Karpas-422 (cell line): ENCODE measurements at regions not wholly inside any gene's neighbourhood (a gene's known extent, or its start where the extent isn't known, plus 50 kb on each side); places are given as distances from the start of the nearest gene placed in this dataset.

Source experiments
- DNase-seq: peaks from one replicate; pipeline ENCODE4 v3.0.0-alpha.2; 2015
- H2AFZ ChIP-seq: fragments of 200-600 bp; sonication (generic); 2 replicates; pipeline ENCODE4 v1.6.1; 2014; ENCODE audit warnings: antibody characterized with exemption, low read length, mixed read lengths
- H3K27ac ChIP-seq: fragments of 200-600 bp; sonication (generic); 2 replicates; pipeline ENCODE4 v1.5.1; 2014; ENCODE audit warnings: mild to moderate bottlenecking, low read length, moderate library complexity
- H3K27me3 ChIP-seq: fragments of 200-600 bp; sonication (generic); 2 replicates; pipeline ENCODE4 v1.6.1; 2014; ENCODE audit warnings: low read length, mixed read lengths
- H3K36me3 ChIP-seq: fragments of 200-600 bp; sonication (generic); 2 replicates; pipeline ENCODE4 v1.6.1; 2014; ENCODE audit warnings: low read length, mixed read lengths; ENCODE audit not compliant: insufficient read depth
- H3K4me1 ChIP-seq: fragments of 200-600 bp; sonication (generic); 2 replicates; pipeline ENCODE4 v1.6.1; 2014; ENCODE audit warnings: mild to moderate bottlenecking, low read length, mixed read lengths
- H3K4me2 ChIP-seq: fragments of 200-600 bp; sonication (generic); 2 replicates; pipeline ENCODE4 v1.6.1; 2014; ENCODE audit warnings: low read length, low read depth, mild to moderate bottlenecking; ENCODE audit not compliant: poor library complexity, severe bottlenecking
- H3K4me3 ChIP-seq: fragments of 200-600 bp; sonication (generic); 2 replicates; pipeline ENCODE4 v1.5.1; 2014; ENCODE audit warnings: mild to moderate bottlenecking, antibody characterized with exemption, low read length, mixed read lengths
- H3K79me2 ChIP-seq: fragments of 200-600 bp; sonication (generic); 2 replicates; pipeline ENCODE4 v1.6.1; 2014; ENCODE audit warnings: mild to moderate bottlenecking, low read length, mixed read lengths
- H3K9ac ChIP-seq: fragments of 200-600 bp; sonication (generic); 2 replicates; pipeline ENCODE4 v1.6.0; 2014; ENCODE audit warnings: low read length
- H3K9me2 ChIP-seq: fragments of 200-600 bp; sonication (generic), shearing (Covaris generic); replicated peaks from 2 replicates; pipeline ENCODE4 v1.6.0; 2014; ENCODE audit warnings: mild to moderate bottlenecking, low read length, moderate library complexity; ENCODE audit not compliant: insufficient read depth
- H3K9me3 ChIP-seq: fragments of 300-700, 200-600 bp; sonication (generic); 2 replicates; pipeline ENCODE4 v1.6.1; 2014; ENCODE audit warnings: low read length, mixed read lengths
- H4K20me1 ChIP-seq: fragments of 200-600 bp; sonication (generic); 2 replicates; pipeline ENCODE4 v1.6.1; 2014; ENCODE audit warnings: mild to moderate bottlenecking, antibody characterized with exemption, low read length, low read depth; ENCODE audit not compliant: insufficient read depth

DNA sequence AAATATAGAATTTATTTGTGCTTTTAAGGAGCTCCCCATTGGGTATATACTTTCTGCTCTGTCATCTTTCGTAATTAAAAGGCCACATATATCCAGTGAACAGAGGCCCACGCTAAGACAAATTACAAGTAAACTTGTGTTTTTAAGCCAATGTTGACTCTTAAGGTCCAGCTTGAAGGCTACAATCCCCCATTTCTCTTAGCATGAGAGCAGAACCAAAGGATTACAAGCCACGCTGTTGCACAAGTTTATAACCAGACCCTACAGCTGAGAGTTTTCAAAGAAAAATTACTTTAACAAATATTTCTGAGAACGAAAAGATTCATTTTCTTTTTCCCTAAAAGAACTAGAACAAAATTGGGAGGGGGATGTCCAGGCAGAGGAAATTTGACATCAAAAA, 471.0 kb downstream of the TXNL1 start:
- Histone ChIP-seq H3K9me3 (no peaks in the 10 kb centered on the region), H4K20me1 (no peaks in the 10 kb centered on the region), H3K9me2 (no peaks in the 10 kb centered on the region), H3K79me2 (no peaks in the 10 kb centered on the region), H3K27ac (no peak overlapping the region), H3K4me2 (no peak overlapping the region), H3K36me3 (no peaks in the 10 kb centered on the region), H3K4me1 (no peaks in the 10 kb centered on the region), H3K9ac (no peak overlapping the region), H3K27me3 (no peaks in the 10 kb centered on the region), H2AFZ (no peak overlapping the region), H3K4me3 (no peak overlapping the region)
- DNase-seq = no peak

DNA sequence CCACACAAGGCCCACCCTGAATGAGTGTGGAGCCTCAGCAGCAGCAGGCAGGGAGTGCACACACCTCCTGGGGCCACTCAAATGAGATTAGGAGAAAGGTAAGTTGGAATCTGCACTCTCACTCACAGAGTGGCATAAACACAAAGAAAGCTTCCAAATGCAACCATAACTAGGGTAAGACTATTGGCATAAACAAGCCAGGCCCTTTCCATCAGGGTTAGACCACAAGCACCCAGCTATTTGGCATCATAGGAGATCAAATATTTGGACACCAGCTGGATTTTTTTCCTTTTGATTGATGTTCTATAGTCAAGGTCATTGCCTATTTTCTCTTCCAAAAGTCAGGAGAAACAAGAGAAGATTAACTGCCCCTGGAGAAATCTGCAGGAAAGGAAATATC, 471.5 kb downstream of the TXNL1 start:
- DNase-seq = no peak
- H3K9me3 ChIP-seq = no peaks in the 10 kb centered on the region

DNA sequence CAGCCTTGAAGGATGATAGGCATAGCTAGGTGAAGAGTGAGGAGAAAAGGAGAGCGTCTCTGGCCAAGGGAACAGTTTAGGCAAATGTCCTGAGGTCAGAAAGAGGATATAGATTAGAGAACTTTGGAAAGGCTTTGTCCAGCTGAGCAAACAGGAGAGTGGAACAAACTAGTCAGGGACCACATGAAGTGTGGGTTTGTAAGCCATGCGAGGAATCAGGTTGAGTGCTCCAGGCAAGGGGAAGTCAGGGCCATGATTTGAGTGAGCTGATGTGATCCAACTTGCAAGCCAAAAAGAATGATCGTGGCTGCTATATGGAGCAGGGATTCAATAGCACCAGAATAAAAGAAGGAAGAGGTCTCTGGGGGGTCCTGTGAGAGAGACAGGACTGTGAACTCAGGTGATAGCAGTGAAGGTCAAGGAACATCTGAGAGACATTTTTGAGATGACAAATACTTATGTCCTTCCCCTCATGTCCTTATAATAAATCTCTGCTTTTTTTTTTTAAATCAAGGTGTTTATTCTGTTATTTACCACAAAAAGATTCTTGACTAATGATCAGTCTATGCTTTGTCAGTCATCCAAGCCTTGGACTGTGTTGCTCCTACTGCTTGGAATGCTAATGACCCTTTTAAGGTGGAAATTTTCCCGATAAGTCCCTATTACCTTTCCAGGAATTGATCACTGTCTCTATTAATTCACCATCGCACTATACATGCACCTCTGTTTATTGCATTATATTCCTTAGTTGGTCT, 472.6 kb downstream of the TXNL1 start:
- H3K4me1 ChIP-seq = no peaks in the 10 kb centered on the region
- no peak overlapping the region for H3K9ac ChIP-seq
- no peak overlapping the region for H3K27ac ChIP-seq
- H3K79me2 ChIP-seq = no peaks in the 10 kb centered on the region
- H3K4me2 ChIP-seq = no peak overlapping the region
- no peak for DNase-seq
- no peaks in the 10 kb centered on the region for H3K9me3 ChIP-seq
- no peaks in the 10 kb centered on the region for H3K9me2 ChIP-seq
- no peak overlapping the region for H2AFZ ChIP-seq
- no peaks in the 10 kb centered on the region for H4K20me1 ChIP-seq
- H3K36me3 ChIP-seq = no peaks in the 10 kb centered on the region
- no peak overlapping the region for H3K4me3 ChIP-seq
- no peaks in the 10 kb centered on the region for H3K27me3 ChIP-seq

More for the DNA sequence above, 471.5 kb downstream of the TXNL1 start:
- H3K9ac ChIP-seq = no peak overlapping the region
- no peaks in the 10 kb centered on the region for H4K20me1 ChIP-seq
- H3K4me1 ChIP-seq = no peaks in the 10 kb centered on the region
- H3K4me2 ChIP-seq = no peak overlapping the region
- H3K27me3 ChIP-seq = no peaks in the 10 kb centered on the region
- no peaks in the 10 kb centered on the region for H3K9me2 ChIP-seq
- H3K36me3 ChIP-seq = no peaks in the 10 kb centered on the region
- no peak overlapping the region for H2AFZ ChIP-seq
- H3K79me2 ChIP-seq = no peaks in the 10 kb centered on the region
- no peak overlapping the region for H3K27ac ChIP-seq
- no peak overlapping the region for H3K4me3 ChIP-seq

DNA sequence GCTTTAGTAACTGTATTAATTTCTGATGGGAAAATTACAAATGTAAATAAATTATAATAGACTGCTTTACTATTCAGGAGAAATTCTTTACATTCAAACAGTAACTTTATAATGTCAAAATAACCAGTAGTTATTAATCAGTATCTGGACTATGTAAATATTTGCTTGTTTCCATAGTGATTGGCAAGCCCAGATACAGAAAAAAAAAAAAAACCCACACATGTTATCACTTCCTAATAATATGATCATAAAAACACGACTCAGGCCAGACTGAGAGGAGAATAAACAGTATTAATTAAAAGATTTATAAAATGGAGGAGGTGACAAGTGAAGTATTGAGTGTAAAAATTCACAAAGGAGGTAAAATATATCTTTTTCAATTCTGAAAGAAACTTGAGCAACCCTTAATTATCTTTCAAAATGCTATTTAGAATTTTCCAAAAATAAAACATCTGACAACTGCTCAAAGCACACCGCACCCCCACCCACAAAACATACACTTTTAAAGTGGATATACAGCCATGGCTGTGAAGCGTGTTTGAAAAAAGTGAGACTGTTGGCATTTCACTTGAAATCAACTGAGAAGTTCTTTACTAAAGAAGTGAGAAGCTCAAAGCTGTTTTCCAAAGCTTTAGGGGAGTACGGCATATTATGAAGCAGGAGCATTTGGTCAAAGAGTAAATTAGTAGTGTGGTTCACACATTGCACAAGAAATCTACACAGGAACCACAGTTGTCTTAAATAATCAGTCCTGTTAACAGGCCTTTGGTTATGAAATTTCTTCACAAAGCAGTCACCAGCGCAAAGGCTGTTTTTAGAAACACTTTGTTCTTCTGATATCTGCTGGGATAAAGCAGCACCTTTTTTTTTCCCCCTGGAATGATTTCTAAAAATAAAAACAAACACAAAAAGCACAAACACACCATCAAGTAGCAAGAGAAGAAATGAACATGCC, 475.8 kb downstream of the TXNL1 start:
- no peaks in the 10 kb centered on the region for H4K20me1 ChIP-seq
- H3K36me3 ChIP-seq = no peaks in the 10 kb centered on the region
- H3K79me2 ChIP-seq = no peaks in the 10 kb centered on the region
- no peak overlapping the region for H3K4me3 ChIP-seq
- H3K27me3 ChIP-seq = no peaks in the 10 kb centered on the region
- H2AFZ ChIP-seq = no peak overlapping the region
- DNase-seq = no peak
- no peak overlapping the region for H3K4me2 ChIP-seq
- no peaks in the 10 kb centered on the region for H3K9me2 ChIP-seq
- no peaks in the 10 kb centered on the region for H3K4me1 ChIP-seq
- no peaks in the 10 kb centered on the region for H3K9me3 ChIP-seq
- no peak overlapping the region for H3K27ac ChIP-seq
- no peak overlapping the region for H3K9ac ChIP-seq

DNA sequence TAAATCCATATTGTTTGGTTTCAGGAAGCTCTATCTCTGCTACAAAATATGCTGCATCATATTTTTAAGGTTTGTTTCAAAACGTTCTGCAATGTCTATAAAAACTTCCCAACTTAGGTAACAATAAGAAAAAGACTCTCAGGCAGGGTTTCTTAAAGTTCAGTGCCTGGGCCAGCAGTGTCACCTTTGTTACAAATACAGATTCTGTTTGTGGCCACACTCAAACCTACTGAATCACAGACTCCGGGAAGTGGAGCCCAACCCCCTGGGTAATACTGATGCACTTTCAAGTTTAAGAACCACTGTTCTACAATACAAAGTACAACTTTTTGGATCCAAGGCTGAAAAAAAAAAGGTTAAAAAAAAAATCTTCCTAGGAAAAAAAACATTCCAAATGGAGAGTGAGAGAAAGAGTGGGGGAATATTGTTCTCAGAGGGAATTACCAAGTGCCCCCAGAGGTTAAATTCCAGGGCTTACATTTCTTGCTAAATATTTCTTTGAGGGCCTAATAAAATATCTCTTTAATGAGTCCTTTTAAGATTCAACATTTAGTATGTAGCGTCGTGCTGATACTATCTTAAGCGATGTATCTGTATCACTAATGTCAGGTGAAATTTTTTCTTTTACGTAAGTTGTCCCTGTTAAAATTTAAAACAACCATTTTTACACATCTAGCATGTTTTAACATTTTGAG, 476.7 kb downstream of the TXNL1 start:
- Histone ChIP-seq H3K36me3 (no peaks in the 10 kb centered on the region), H3K79me2 (no peaks in the 10 kb centered on the region), H3K9me2 (no peaks in the 10 kb centered on the region), H4K20me1 (no peaks in the 10 kb centered on the region), H3K9ac (no peak overlapping the region), H3K4me1 (no peaks in the 10 kb centered on the region), H2AFZ (no peak overlapping the region), H3K4me3 (no peak overlapping the region), H3K4me2 (no peak overlapping the region), H3K27ac (no peak overlapping the region), H3K27me3 (no peaks in the 10 kb centered on the region), H3K9me3 (no peaks in the 10 kb centered on the region)
- no peak for DNase-seq

DNA sequence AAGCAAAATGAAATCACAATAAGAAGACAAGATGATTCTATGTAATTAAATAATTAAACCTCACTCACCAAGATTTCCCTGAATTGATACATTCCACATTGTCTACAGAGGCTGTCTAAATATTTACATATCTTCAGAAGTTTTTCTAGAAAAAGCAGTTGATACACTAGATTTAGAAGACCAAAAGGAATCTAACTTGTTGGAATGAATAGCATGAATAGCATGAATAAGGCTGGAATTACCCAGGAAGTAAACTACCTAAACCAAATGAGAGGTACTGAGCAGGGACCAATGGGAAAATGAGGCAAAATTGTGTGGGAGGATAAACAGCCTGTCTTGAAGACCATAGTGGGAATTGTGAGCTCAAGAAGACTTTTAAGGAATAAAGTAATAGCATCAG, 479.7 kb downstream of the TXNL1 start:
- H3K9me2 ChIP-seq = no peaks in the 10 kb centered on the region
- H3K4me1 ChIP-seq = no peaks in the 10 kb centered on the region
- no peak overlapping the region for H3K9ac ChIP-seq
- no peak overlapping the region for H3K4me3 ChIP-seq
- H3K4me2 ChIP-seq = no peak overlapping the region
- no peak for DNase-seq
- H4K20me1 ChIP-seq = no peaks in the 10 kb centered on the region
- H3K27me3 ChIP-seq = no peaks in the 10 kb centered on the region
- no peaks in the 10 kb centered on the region for H3K9me3 ChIP-seq
- no peak overlapping the region for H3K27ac ChIP-seq
- no peaks in the 10 kb centered on the region for H3K79me2 ChIP-seq
- no peak overlapping the region for H2AFZ ChIP-seq
- no peaks in the 10 kb centered on the region for H3K36me3 ChIP-seq

DNA sequence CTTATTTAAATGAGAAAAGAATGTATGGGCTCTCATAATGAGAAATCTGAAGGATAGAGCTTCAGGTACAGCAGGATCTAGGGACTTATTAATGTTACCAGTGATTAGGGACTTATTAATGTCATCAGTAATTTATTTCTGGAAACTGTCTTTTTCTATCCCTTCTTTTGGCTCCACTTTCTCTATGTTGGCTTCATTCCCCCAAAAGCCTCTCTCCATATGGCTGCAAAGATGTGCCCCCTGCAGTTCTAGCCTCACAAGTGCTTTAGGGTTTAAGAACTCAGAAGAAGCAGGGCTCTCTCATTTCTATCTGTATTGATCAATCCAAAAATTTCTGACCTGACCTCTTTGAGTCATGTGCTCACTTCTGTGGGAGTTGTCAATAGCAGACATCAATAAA, 480.9 kb downstream of the TXNL1 start:
- H4K20me1 ChIP-seq = no peaks in the 10 kb centered on the region
- H3K79me2 ChIP-seq = no peaks in the 10 kb centered on the region
- H3K36me3 ChIP-seq = no peaks in the 10 kb centered on the region
- no peaks in the 10 kb centered on the region for H3K9me3 ChIP-seq
- no peak overlapping the region for H3K27ac ChIP-seq
- no peaks in the 10 kb centered on the region for H3K4me1 ChIP-seq
- H3K27me3 ChIP-seq = no peaks in the 10 kb centered on the region
- H2AFZ ChIP-seq = no peak overlapping the region
- H3K4me3 ChIP-seq = no peak overlapping the region
- no peak for DNase-seq
- no peak overlapping the region for H3K4me2 ChIP-seq
- H3K9ac ChIP-seq = no peak overlapping the region
- H3K9me2 ChIP-seq = no peaks in the 10 kb centered on the region
